ENCODE measurements at regions not wholly inside any gene's neighbourhood (a gene's known extent, or its start where the extent isn't known, plus 50 kb on each side); places are given as distances from the start of the nearest gene placed in this dataset.

- DNase-seq, result no peak
Measured at GRCh38 chr1:112319371-112320040, 76.5 kb upstream of the CTTNBP2NL start.

DNA sequence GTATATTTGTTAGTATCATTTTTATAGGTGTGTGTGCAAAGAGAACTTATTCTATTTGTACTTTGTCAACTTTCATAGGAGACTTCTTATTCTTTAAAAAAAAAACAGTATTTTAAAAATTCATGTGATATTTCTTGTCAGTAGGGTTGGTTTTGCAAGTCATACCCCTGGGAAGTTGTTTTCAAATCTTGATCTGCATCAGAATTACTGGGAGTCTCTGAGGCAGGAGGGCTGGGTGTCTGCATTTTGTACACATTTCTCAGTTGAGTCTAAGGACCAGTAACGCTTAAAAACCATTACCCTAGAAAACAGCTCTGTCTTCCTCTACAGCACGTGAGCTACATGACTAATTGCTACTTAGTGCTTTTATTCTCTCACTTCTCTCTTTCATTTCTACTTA is 76.0 kb upstream of the CTTNBP2NL start:
- DNase-seq, result no peak

- DNase-seq, result no peak
Measured at GRCh38 chr1:112322018-112322417, 74.0 kb upstream of the CTTNBP2NL start.

DNA sequence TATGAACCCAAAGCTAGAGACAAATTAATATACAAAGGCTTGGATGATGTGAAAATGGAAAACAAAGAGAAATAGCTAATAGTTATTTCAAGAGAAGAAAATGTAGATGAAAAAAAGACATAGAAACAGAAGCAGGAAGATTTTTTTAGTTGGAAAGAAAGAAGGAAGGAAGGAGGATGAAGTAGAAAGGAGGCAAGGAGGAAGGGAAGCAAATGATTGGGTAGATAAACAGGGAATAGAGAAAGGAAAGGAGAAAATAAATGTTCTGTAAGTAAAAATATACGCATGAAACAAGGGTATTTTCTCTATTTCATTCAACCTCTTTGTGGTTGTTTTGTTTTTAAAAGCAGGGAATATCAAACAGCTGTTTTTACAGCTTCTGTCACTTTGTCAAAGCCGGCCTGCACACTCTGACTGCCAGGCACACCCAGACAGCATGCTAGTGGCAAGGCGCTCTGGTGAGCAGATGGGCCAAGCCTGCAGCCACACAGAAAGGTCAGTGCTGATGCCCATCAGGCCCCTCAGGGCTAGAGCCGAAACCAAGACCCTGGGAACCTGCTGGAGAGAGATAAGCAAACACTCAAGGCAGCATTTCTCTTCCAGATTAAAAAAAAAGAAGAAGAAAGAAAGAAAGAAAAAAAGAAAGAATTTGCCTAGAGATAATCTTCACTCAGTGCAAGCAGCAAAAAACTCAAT is 72.9 kb upstream of the CTTNBP2NL start:
- no peak for DNase-seq

DNA sequence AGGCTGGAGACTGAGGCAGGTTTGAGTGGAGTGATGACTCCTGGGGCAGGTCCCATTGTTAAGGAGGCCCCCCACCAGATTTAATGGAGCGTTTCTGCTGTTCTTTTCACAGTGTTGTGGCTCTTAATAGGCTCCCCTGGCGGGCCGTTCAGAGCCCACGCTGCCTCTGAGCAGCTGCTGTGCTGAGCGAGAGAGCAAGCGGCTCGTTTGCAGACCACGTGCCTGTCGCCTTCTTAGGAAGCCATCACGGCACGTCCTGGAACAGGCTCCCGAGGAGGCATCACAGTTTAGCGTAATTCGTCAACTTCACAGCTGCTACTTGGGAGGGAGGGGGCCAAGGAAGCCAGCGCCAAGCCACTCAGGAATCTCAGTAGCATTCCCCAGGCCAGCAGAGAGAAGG is 70.5 kb upstream of the CTTNBP2NL start:
- peak; percentile 63 for DNase-seq

GRCh38 chr1:112328600-112328999 is 67.4 kb upstream of the CTTNBP2NL start:
- DNase-seq, result no peak

DNA sequence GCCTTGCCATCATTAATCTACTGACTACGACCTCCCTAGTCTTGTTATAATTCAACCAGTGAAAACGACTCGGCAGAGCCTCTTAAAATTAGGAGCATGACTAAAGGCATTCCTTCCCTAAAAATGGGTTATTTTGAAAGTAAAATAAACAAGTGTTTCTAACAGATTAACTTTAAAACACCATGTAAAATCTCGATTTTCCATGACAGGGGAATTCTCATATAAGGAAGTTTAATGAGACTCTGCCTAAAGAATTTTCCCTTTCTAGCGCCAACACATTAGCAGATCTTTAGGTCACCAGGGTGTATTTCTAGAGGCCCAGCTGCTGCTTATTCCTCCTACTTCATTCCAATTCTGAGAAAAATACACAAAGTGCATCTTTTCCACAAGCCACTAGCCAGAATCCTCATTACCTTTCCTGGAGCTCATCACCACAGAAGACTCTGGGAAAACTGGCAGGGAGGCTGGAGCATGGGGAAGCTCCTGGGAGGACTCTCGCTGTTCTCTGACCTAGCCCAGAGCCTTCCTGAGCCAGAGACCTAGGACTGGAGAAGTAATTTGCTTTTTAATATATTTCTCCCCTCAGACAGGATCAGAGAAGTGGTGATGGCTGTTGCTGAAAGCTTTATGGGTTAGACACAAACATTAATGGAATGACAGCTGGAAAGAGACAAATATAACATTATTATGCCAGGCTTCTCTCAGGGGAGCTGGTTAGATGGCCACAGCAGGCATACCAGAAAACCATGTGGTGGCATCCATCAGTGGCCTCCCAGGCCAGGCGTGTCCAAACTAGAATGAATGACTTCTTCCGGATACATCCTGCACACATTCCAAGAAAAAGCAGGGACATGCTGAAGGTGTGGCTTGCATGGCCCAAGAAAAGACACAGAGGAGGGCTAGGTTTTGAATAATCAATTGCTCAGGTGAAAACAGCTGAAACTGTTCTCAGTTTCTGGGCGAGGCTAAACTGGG is 63.6 kb upstream of the CTTNBP2NL start:
- peak; percentile 80 for DNase-seq

DNA sequence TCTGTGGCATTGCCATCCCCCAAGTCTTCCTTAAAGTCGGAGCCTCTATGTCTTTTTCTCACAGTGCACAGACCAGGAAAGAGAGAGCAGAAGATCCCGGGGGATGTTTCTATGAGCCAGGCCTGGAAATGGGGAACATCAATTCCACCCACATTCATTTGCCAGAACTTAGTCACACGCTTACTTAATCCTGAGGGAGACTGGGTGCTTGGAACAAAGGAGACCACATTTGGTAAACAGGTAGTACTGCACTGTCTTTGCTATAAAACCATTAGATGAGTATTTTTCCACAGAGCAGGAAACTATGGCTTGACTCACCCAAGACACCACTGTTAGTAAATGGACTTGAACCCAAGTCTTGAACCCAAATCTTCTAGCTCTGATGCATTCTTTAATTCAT is 60.7 kb upstream of the CTTNBP2NL start:
- DNase-seq, result no peak

- DNase-seq, result no peak
Measured at GRCh38 chr1:112337028-112337531, 58.9 kb upstream of the CTTNBP2NL start.

DNA sequence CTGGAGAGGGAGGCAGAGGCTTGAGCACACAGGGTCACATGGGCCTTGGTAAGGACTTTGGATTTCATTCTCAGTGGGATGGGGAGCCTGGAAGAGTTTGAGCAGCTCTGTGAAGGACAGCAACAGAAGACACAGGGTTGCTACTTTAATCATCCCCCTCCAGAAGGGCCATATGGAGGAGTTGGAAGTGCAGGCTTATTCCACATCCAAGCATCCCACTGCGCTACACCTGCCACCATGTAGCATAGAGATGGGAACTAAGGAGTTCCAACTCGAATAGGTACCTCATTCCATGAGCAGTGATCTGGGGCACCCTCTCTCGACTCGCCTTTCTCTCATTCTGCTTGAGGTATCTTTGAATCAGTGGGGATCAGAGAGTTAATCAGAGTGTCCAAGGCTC is 54.0 kb upstream of the CTTNBP2NL start:
- DNase-seq, result no peak

- no peak for DNase-seq
Measured at GRCh38 chr1:112342558-112342957, 53.5 kb upstream of the CTTNBP2NL start.

GRCh38 chr1:112344754-112345423 is 51.1 kb upstream of the CTTNBP2NL start:
- no peak for DNase-seq
